ENCODE measurements at regions not wholly inside any gene's neighbourhood (a gene's known extent, or its start where the extent isn't known, plus 50 kb on each side); places are given as distances from the start of the nearest gene placed in this dataset.
"Not testable (repeated sequence)": the region's sequence is repeated elsewhere in the genome, so short reads cannot be mapped to it uniquely, and the experiment has no call there.

DNA sequence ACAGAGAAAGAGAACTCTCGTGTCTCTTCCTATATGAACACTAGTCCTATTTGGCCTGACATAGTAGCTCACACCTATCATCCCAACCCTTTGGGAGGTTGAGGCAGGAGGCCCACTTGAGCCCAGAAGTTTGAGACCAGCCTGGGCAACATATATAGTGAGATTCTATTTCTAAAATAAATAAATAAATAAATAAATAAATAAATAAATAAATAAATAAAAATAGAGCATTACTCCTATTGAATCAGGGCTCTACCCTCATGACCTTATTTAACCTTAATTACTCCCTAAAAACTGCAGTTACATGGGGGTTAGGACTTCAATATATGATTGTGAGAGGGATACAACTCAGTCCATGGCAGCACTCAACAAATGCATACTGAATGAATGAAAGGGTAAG is 61.2 kb upstream of the GSC start:
- no peak for DNase-seq (ENCODE audit: low read depth)
- TF ChIP-seq, protein P1, sequence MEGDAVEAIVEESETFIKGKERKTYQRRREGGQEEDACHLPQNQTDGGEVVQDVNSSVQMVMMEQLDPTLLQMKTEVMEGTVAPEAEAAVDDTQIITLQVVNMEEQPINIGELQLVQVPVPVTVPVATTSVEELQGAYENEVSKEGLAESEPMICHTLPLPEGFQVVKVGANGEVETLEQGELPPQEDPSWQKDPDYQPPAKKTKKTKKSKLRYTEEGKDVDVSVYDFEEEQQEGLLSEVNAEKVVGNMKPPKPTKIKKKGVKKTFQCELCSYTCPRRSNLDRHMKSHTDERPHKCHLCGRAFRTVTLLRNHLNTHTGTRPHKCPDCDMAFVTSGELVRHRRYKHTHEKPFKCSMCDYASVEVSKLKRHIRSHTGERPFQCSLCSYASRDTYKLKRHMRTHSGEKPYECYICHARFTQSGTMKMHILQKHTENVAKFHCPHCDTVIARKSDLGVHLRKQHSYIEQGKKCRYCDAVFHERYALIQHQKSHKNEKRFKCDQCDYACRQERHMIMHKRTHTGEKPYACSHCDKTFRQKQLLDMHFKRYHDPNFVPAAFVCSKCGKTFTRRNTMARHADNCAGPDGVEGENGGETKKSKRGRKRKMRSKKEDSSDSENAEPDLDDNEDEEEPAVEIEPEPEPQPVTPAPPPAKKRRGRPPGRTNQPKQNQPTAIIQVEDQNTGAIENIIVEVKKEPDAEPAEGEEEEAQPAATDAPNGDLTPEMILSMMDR (IDR thresholded peaks at IDR 0.05; ENCODE audit: insufficient read depth, low read length): no peak
- H3K4me3 ChIP-seq (ENCODE audit: low read depth, low read length): no peak overlapping the region

GRCh38 chr14:94827711-94828447 is 58.0 kb upstream of the GSC start:
- no peak overlapping the region for H3K4me3 ChIP-seq (ENCODE audit: low read depth, low read length)
- TF ChIP-seq, protein P1 (IDR thresholded peaks at IDR 0.05; ENCODE audit: insufficient read depth, low read length): no peak
- DNase-seq (ENCODE audit: low read depth): no peak

GRCh38 chr14:94826774-94827173 is 56.9 kb upstream of the GSC start:
- no peak overlapping the region for H3K4me3 ChIP-seq (ENCODE audit: low read depth, low read length)
- TF ChIP-seq, protein P1 (IDR thresholded peaks at IDR 0.05; ENCODE audit: insufficient read depth, low read length): no peak
- DNase-seq (ENCODE audit: low read depth): no peak

DNA sequence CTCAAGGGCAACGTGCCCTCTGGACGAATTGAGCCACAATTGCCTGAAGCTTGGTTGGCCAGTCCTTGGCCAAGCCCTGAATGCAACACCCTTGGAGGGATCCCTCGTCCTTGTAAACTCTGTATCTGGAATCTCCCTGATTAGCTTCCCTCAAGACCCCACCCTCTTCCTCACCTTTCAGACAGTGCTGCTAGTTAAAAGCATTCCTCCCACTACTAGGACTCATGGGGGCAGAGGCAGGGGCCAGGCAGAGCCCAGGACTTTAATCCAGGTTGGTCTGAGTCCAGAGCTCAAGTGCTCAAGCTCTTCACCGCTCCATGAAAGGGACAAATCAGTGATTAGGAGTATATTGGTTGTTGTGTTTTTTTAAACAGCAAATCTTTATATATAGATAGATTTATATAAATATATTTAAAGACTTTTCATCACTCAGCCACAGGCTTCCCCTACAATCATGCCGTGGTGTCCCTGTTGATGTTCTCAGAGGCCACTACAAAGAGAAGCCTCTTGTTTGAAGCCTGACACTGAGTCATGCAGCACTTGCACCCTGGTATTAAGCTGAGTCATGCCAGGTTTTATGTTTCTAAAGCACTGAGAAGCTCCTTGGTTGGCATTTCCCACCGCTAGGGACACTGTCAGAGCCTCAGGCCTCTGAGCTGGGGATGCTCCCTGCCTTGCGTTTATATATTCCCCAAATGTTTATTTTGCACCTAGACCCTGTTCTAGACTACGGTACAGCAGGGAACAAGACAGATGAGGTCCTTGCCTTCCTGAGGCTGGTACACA is 53.8 kb upstream of the GSC start:
- TF ChIP-seq, protein P1 (IDR thresholded peaks at IDR 0.05; ENCODE audit: insufficient read depth, low read length): no peak
- H3K4me3 ChIP-seq (ENCODE audit: low read depth, low read length): no peak overlapping the region
- no peak for DNase-seq (ENCODE audit: low read depth)

GRCh38 chr14:94821705-94822104 is 51.8 kb upstream of the GSC start:
- no peak for DNase-seq (ENCODE audit: low read depth)
- TF ChIP-seq, protein P1 (IDR thresholded peaks at IDR 0.05; ENCODE audit: insufficient read depth, low read length): no peak
- H3K4me3 ChIP-seq (ENCODE audit: low read depth, low read length): no peak overlapping the region

- DNase-seq (ENCODE audit: low read depth); H3K4me3 ChIP-seq (ENCODE audit: low read depth, low read length): not testable (repeated sequence)
Measured at GRCh38 chr14:94820932-94821331, 51.0 kb upstream of the GSC start.
